ENCODE measurements at regions not wholly inside any gene's neighbourhood (a gene's known extent, or its start where the extent isn't known, plus 50 kb on each side); places are given as distances from the start of the nearest gene placed in this dataset.
"Not testable (repeated sequence)": the region's sequence is repeated elsewhere in the genome, so short reads cannot be mapped to it uniquely, and the experiment has no call there.

GRCh38 chr1:65554829-65555228, 134.4 kb downstream of the LEPR start:
- POLR2A ChIA-PET, result no interaction called here
- DNase-seq (ENCODE audit: extremely low spot score), result no peak
- TF ChIP-seq L3MBTL2 (conservative IDR thresholded peaks at IDR 0.05) (no peak), FOXK2 (IDR thresholded peaks at IDR 0.05) (no peak), ZNF384 (IDR thresholded peaks at IDR 0.05) (no peak), CTBP1 (IDR thresholded peaks at IDR 0.05; ENCODE audit: borderline replicate concordance) (no peak)
- CTCF ChIA-PET, result no interaction called here

- no peak for TF ChIP-seq PKNOX1 (IDR thresholded peaks at IDR 0.05)
- no peak for TF ChIP-seq FOXK2 (IDR thresholded peaks at IDR 0.05)
- no peak for TF ChIP-seq ELF4 (IDR thresholded peaks at IDR 0.05)
- TF ChIP-seq TARDBP (IDR thresholded peaks at IDR 0.05), result no peak
- no peak for TF ChIP-seq CTBP1 (IDR thresholded peaks at IDR 0.05; ENCODE audit: borderline replicate concordance)
- peak; percentile 19; the same call in 1 of the 2 replicates for TF ChIP-seq ZNF384 (IDR thresholded peaks at IDR 0.05)
These were observed 137.7 kb downstream of the LEPR start for GRCh38 chr1:65558215-65558614.

GRCh38 chr1:65564493-65564892, 144.0 kb downstream of the LEPR start:
- POLR2A ChIA-PET, result no interaction called here
- peak; percentile 31 for DNase-seq (ENCODE audit: extremely low spot score)
- CTCF ChIA-PET, result no interaction called here
- TF ChIP-seq SUZ12 (IDR thresholded peaks at IDR 0.05) (no peak), ELF4 (IDR thresholded peaks at IDR 0.05) (no peak), FOXK2 (IDR thresholded peaks at IDR 0.05) (no peak), FOXM1 (IDR thresholded peaks at IDR 0.05; ENCODE audit: borderline replicate concordance) (no peak), NFRKB (IDR thresholded peaks at IDR 0.05) (no peak), BHLHE40 (IDR thresholded peaks at IDR 0.05; ENCODE audit: borderline replicate concordance) (no peak)

More at GRCh38 chr1:65558215-65558614, 137.7 kb downstream of the LEPR start:
- DNase-seq (ENCODE audit: extremely low spot score), result no peak
- ChIA-PET CTCF (no interaction called here), POLR2A (no interaction called here)

GRCh38 chr1:65568285-65568684, 147.8 kb downstream of the LEPR start:
- CTCF ChIA-PET, result no interaction called here
- POLR2A ChIA-PET, result no interaction called here
- TF ChIP-seq HDGF (IDR thresholded peaks at IDR 0.05; ENCODE audit: borderline replicate concordance), result no peak
- no peak for TF ChIP-seq L3MBTL2 (conservative IDR thresholded peaks at IDR 0.05)
- no peak for DNase-seq (ENCODE audit: extremely low spot score)

GRCh38 chr1:65572701-65573421, 152.4 kb downstream of the LEPR start:
- ChIA-PET CTCF (no interaction called here), POLR2A (no interaction called here)
- TF ChIP-seq TARDBP (IDR thresholded peaks at IDR 0.05) (no peak), LEF1 (IDR thresholded peaks at IDR 0.05; ENCODE audit: borderline replicate concordance) (no peak), FOXA1 (IDR thresholded peaks at IDR 0.05) (no peak), ARNT (IDR thresholded peaks at IDR 0.05) (no peak), ELF4 (IDR thresholded peaks at IDR 0.05) (no peak), SP1 (IDR thresholded peaks at IDR 0.05) (no peak), NFRKB (IDR thresholded peaks at IDR 0.05) (no peak), SUZ12 (IDR thresholded peaks at IDR 0.05) (no peak), FOXK2 (IDR thresholded peaks at IDR 0.05) (no peak), ZNF384 (IDR thresholded peaks at IDR 0.05) (no peak), CTBP1 (IDR thresholded peaks at IDR 0.05; ENCODE audit: borderline replicate concordance) (no peak), BHLHE40 (IDR thresholded peaks at IDR 0.05; ENCODE audit: borderline replicate concordance) (no peak), L3MBTL2 (conservative IDR thresholded peaks at IDR 0.05) (no peak), HDGF (IDR thresholded peaks at IDR 0.05; ENCODE audit: borderline replicate concordance) (no peak), FOXM1 (IDR thresholded peaks at IDR 0.05; ENCODE audit: borderline replicate concordance) (no peak), PKNOX1 (IDR thresholded peaks at IDR 0.05) (no peak)
- no peak for DNase-seq (ENCODE audit: extremely low spot score)

GRCh38 chr1:65577278-65577677, 156.8 kb downstream of the LEPR start:
- no peak for DNase-seq (ENCODE audit: extremely low spot score)
- TF ChIP-seq CTBP1 (IDR thresholded peaks at IDR 0.05; ENCODE audit: borderline replicate concordance), result no peak
- no peak for TF ChIP-seq TARDBP (IDR thresholded peaks at IDR 0.05)
- no peak for TF ChIP-seq L3MBTL2 (conservative IDR thresholded peaks at IDR 0.05)
- TF ChIP-seq HDGF (IDR thresholded peaks at IDR 0.05; ENCODE audit: borderline replicate concordance), result no peak
- no peak for TF ChIP-seq FOXA1 (IDR thresholded peaks at IDR 0.05)
- TF ChIP-seq ELF4 (IDR thresholded peaks at IDR 0.05), result no peak
- TF ChIP-seq FOXK2 (IDR thresholded peaks at IDR 0.05), result no peak
- TF ChIP-seq PKNOX1 (IDR thresholded peaks at IDR 0.05), result no peak
- TF ChIP-seq LEF1 (IDR thresholded peaks at IDR 0.05; ENCODE audit: borderline replicate concordance), result no peak
- no peak for TF ChIP-seq ZNF384 (IDR thresholded peaks at IDR 0.05)
- TF ChIP-seq ARNT (IDR thresholded peaks at IDR 0.05), result no peak
- TF ChIP-seq BHLHE40 (IDR thresholded peaks at IDR 0.05; ENCODE audit: borderline replicate concordance), result no peak
- TF ChIP-seq NFRKB (IDR thresholded peaks at IDR 0.05), result no peak
- no peak for TF ChIP-seq SP1 (IDR thresholded peaks at IDR 0.05)
- TF ChIP-seq FOXM1 (IDR thresholded peaks at IDR 0.05; ENCODE audit: borderline replicate concordance), result no peak
- no peak for TF ChIP-seq SUZ12 (IDR thresholded peaks at IDR 0.05)
- ChIA-PET POLR2A (no interaction called here), CTCF (no interaction called here)

GRCh38 chr1:65577982-65578381, 157.5 kb downstream of the LEPR start:
- POLR2A ChIA-PET; DNase-seq (ENCODE audit: extremely low spot score); CTCF ChIA-PET: not testable (repeated sequence)

Data from HEK293T (cell line).